Stimulated activated CD4-positive, alpha-beta T cell treated with anti-CD3 and anti-CD28 coated beads, Interleukin-15, amount 100 ng/mL, for 1 hour (primary cell): ENCODE measurements at regions not wholly inside any gene's neighbourhood (a gene's known extent, or its start where the extent isn't known, plus 50 kb on each side); places are given as distances from the start of the nearest gene placed in this dataset.
A peak's percentile ranks its signal among the peaks of the same experiment; 100 is the strongest.

ENCODE experiments used
- DNase-seq, 2 donors: peaks; one replicate each; pipeline ENCODE4 v3.0.0-alpha.2; 2020; ENCODE audit warnings: low read depth in 1 of 2, low spot score in 1 of 2

GRCh38 chr10:1980459-1980858 is 243.1 kb upstream of the ADARB2 start:
- no peak for DNase-seq

GRCh38 chr10:1978584-1978983 is 241.3 kb upstream of the ADARB2 start:
- DNase-seq = no peak

- DNase-seq = no peak
These were observed 240.1 kb upstream of the ADARB2 start for GRCh38 chr10:1977461-1977860.

- DNase-seq = no peak
These were observed 235.1 kb upstream of the ADARB2 start for GRCh38 chr10:1972406-1972805.

- no peak for DNase-seq
These were observed 231.1 kb upstream of the ADARB2 start for GRCh38 chr10:1968257-1969033.

GRCh38 chr10:1966712-1967376 is 229.5 kb upstream of the ADARB2 start:
- no peak for DNase-seq

- no peak for DNase-seq
These were observed 227.2 kb upstream of the ADARB2 start for GRCh38 chr10:1964476-1964875.

GRCh38 chr10:1963341-1963740 is 226.0 kb upstream of the ADARB2 start:
- no peak for DNase-seq

GRCh38 chr10:1961989-1962388 is 224.7 kb upstream of the ADARB2 start:
- no peak for DNase-seq

GRCh38 chr10:1960982-1961381 is 223.7 kb upstream of the ADARB2 start:
- DNase-seq = no peak

- DNase-seq = no peak
These were observed 219.7 kb upstream of the ADARB2 start for GRCh38 chr10:1957057-1957456.

- DNase-seq = no peak
These were observed 217.0 kb upstream of the ADARB2 start for GRCh38 chr10:1954300-1954699.

GRCh38 chr10:1952126-1953095 is 215.1 kb upstream of the ADARB2 start:
- DNase-seq = no peak

- no peak for DNase-seq
These were observed 213.6 kb upstream of the ADARB2 start for GRCh38 chr10:1950803-1951495.

- DNase-seq = no peak
These were observed 210.2 kb upstream of the ADARB2 start for GRCh38 chr10:1947464-1948003.

GRCh38 chr10:1944487-1944886 is 207.2 kb upstream of the ADARB2 start:
- DNase-seq = no peak

- no peak for DNase-seq
These were observed 205.2 kb upstream of the ADARB2 start for GRCh38 chr10:1942478-1942877.

GRCh38 chr10:1939016-1939415 is 201.7 kb upstream of the ADARB2 start:
- peak; percentile 28 to 56 for DNase-seq

GRCh38 chr10:1938317-1938716 is 201.0 kb upstream of the ADARB2 start:
- DNase-seq = peak; percentile 38 to 49

GRCh38 chr10:1935912-1936311 is 198.6 kb upstream of the ADARB2 start:
- no peak for DNase-seq

GRCh38 chr10:1933215-1933614 is 195.9 kb upstream of the ADARB2 start:
- DNase-seq = no peak
